Right lobe of liver (tissue), 4 donors: ENCODE measurements at regions not wholly inside any gene's neighbourhood (a gene's known extent, or its start where the extent isn't known, plus 50 kb on each side); places are given as distances from the start of the nearest gene placed in this dataset.

ENCODE experiments used
- CTCF ChIP-seq, 4 donors: fragments of 200-600 bp in 3 of 4; fragments of 450-650 bp in 1 of 4; IDR thresholded peaks; one replicate each; pipeline versions ENCODE4 v1.5.1 to v1.8.0; 2016 to 2022; ENCODE audit warnings: antibody characterized with exemption in 4 of 4, mild to moderate bottlenecking in 2 of 4
- POLR2A ChIP-seq: fragments of 450-650 bp; IDR thresholded peaks from one replicate; pipeline ENCODE4 v1.6.1; 2017; ENCODE audit warnings: antibody characterized with exemption, mild to moderate bottlenecking
- donor health status: DM: no; HTN: no; CAD: no.
- donor health status: DM: no; HTN: no; CAD: no.
- donor health status: DM: no; HTN: yes; CAD: no.

- TF ChIP-seq CTCF (IDR thresholded peaks at IDR 0.05) = no peak
- no peak for TF ChIP-seq POLR2A
Measured at GRCh38 chr2:146908776-146909175, 936.1 kb upstream of the ACVR2A start.
